IPS DF 4.7 (cell line): ENCODE measurements at regions not wholly inside any gene's neighbourhood (a gene's known extent, or its start where the extent isn't known, plus 50 kb on each side); places are given as distances from the start of the nearest gene placed in this dataset.
"Not testable (repeated sequence)": the region's sequence is repeated elsewhere in the genome, so short reads cannot be mapped to it uniquely, and the experiment has no call there.

Experiments
- DNase-seq: peaks from one replicate; pipeline ENCODE4 v3.0.0-alpha.2; 2013; ENCODE audit warnings: low spot score; ENCODE audit errors: extremely low read depth

- DNase-seq, result no peak
Measured at GRCh38 chrX:122869171-122869570, 314.9 kb upstream of the GRIA3 start.

- DNase-seq, result no peak
Measured at GRCh38 chrX:122878269-122878668, 305.8 kb upstream of the GRIA3 start.

GRCh38 chrX:122880952-122881351, 303.1 kb upstream of the GRIA3 start:
- no peak for DNase-seq

- DNase-seq, result no peak
Measured at GRCh38 chrX:122890729-122891128, 293.3 kb upstream of the GRIA3 start.

- no peak for DNase-seq
Measured at GRCh38 chrX:122906726-122907125, 277.4 kb upstream of the GRIA3 start.

GRCh38 chrX:122907375-122907774, 276.7 kb upstream of the GRIA3 start:
- no peak for DNase-seq

- no peak for DNase-seq
Measured at GRCh38 chrX:122910697-122911096, 273.4 kb upstream of the GRIA3 start.

GRCh38 chrX:122913134-122913533, 270.9 kb upstream of the GRIA3 start:
- no peak for DNase-seq

GRCh38 chrX:122913764-122914163, 270.3 kb upstream of the GRIA3 start:
- DNase-seq, result no peak

GRCh38 chrX:122914256-122914655, 269.8 kb upstream of the GRIA3 start:
- no peak for DNase-seq

GRCh38 chrX:122934131-122934530, 249.9 kb upstream of the GRIA3 start:
- DNase-seq, result no peak

GRCh38 chrX:122940199-122940598, 243.9 kb upstream of the GRIA3 start:
- DNase-seq, result no peak

- DNase-seq, result no peak
Measured at GRCh38 chrX:122941806-122942205, 242.3 kb upstream of the GRIA3 start.

GRCh38 chrX:122943918-122944317, 240.2 kb upstream of the GRIA3 start:
- DNase-seq, result no peak

GRCh38 chrX:122945328-122945727, 238.8 kb upstream of the GRIA3 start:
- DNase-seq, result no peak

- DNase-seq, result no peak
Measured at GRCh38 chrX:122972604-122973003, 211.5 kb upstream of the GRIA3 start.

GRCh38 chrX:122982521-122982920, 201.6 kb upstream of the GRIA3 start:
- DNase-seq, result no peak

GRCh38 chrX:123002844-123003243, 181.2 kb upstream of the GRIA3 start:
- DNase-seq, result not testable (repeated sequence)

- DNase-seq, result no peak
Measured at GRCh38 chrX:123013141-123013540, 170.9 kb upstream of the GRIA3 start.

- DNase-seq, result no peak
Measured at GRCh38 chrX:123036401-123036800, 147.7 kb upstream of the GRIA3 start.

- no peak for DNase-seq
Measured at GRCh38 chrX:123049071-123049625, 134.9 kb upstream of the GRIA3 start.

- no peak for DNase-seq
Measured at GRCh38 chrX:123060986-123061385, 123.1 kb upstream of the GRIA3 start.

- DNase-seq, result no peak
Measured at GRCh38 chrX:123064053-123064452, 120.0 kb upstream of the GRIA3 start.
